Endodermal cell (in vitro differentiated cells): ENCODE measurements at regions not wholly inside any gene's neighbourhood (a gene's known extent, or its start where the extent isn't known, plus 50 kb on each side); places are given as distances from the start of the nearest gene placed in this dataset.

Source experiments
- DNase-seq: peaks from one replicate; pipeline ENCODE4 v3.0.0-alpha.2; 2017
- H3K27ac ChIP-seq: 2 replicates; pipeline ENCODE4 v1.5.1; 2013; ENCODE audit warnings: mild to moderate bottlenecking, low read depth, low read length, moderate library complexity
- H3K27me3 ChIP-seq: 2 replicates; pipeline ENCODE4 v1.6.1; 2013; ENCODE audit warnings: mild to moderate bottlenecking, low read length, moderate library complexity; ENCODE audit not compliant: insufficient read depth, control insufficient read depth, poor library complexity, severe bottlenecking
- H3K36me3 ChIP-seq: 2 replicates; pipeline ENCODE4 v1.7.0; 2013; ENCODE audit warnings: mild to moderate bottlenecking, low read length, moderate library complexity; ENCODE audit not compliant: control insufficient read depth, insufficient read depth
- H3K4me1 ChIP-seq: one replicate; pipeline ENCODE4 v1.7.0; 2013; ENCODE audit warnings: low read length; ENCODE audit not compliant: control insufficient read depth, insufficient read depth
- H3K4me3 ChIP-seq: 2 replicates; pipeline ENCODE4 v1.5.1; 2013; ENCODE audit warnings: mild to moderate bottlenecking, low read length, moderate library complexity
- H3K9ac ChIP-seq: 2 replicates; pipeline ENCODE4 v1.6.1; 2013; ENCODE audit warnings: mild to moderate bottlenecking, low read length, moderate library complexity; ENCODE audit not compliant: poor library complexity, severe bottlenecking; ENCODE audit errors: extremely low read depth
- H3K9me3 ChIP-seq: 2 replicates; pipeline ENCODE4 v1.6.1; 2013; ENCODE audit warnings: mild to moderate bottlenecking, low read length, moderate library complexity; ENCODE audit not compliant: control insufficient read depth
- H3K27ac Mint-ChIP-seq: 2 replicates; pipeline ENCODE4 v1.8.0; 2020; ENCODE audit warnings: mixed read lengths
- H3K27me3 Mint-ChIP-seq: 2 replicates; pipeline ENCODE4 v1.8.0; 2021; ENCODE audit warnings: mild to moderate bottlenecking, mixed read lengths; ENCODE audit not compliant: insufficient read depth
- H3K36me3 Mint-ChIP-seq: 2 replicates; pipeline ENCODE4 v1.8.0; 2020; ENCODE audit warnings: low read depth, mixed read lengths
- H3K4me1 Mint-ChIP-seq: 2 replicates; pipeline ENCODE4 v1.8.0; 2020; ENCODE audit warnings: mixed read lengths
- H3K4me3 Mint-ChIP-seq: 2 replicates; pipeline ENCODE4 v1.8.0; 2020; ENCODE audit warnings: mild to moderate bottlenecking, moderate library complexity, mixed read lengths
- H3K9me3 Mint-ChIP-seq: 2 replicates; pipeline ENCODE4 v1.8.0; 2020; ENCODE audit warnings: mild to moderate bottlenecking, mixed read lengths
- CTCF ChIP-seq: fragments of 200-600 bp; sonication (generic); conservative IDR thresholded peaks from 2 replicates; pipeline ENCODE4 v1.5.0; 2021; ENCODE audit warnings: antibody characterized with exemption, mild to moderate bottlenecking
- WGBS, 2 experiments: methylation state at CpG; one replicate each; pipeline versions ENCODE4 v1.1.5 to v1.1.7; 2013; ENCODE audit warnings: missing lambda C conversion rate in 2 of 2, mixed read lengths in 1 of 2; ENCODE audit not compliant: insufficient coverage in 1 of 2, insufficient read length in 1 of 2; 5-methylcytosine and 5-hydroxymethylcytosine counted together

GRCh38 chr1:227379555-227379892 lies 61.2 kb upstream of the CDC42BPA start:
- Histone ChIP-seq H3K4me3 (no peak overlapping the region), H3K36me3 (no peaks in the 10 kb centered on the region), H3K9ac (no peak overlapping the region), H3K27ac (no peak overlapping the region), H3K4me1 (no peaks in the 10 kb centered on the region), H3K9me3 (no peaks in the 10 kb centered on the region), H3K27me3 (no peaks in the 10 kb centered on the region)
- no peak overlapping the region for H3K27ac Mint-ChIP-seq
- H3K4me3 Mint-ChIP-seq, result no peak overlapping the region
- no peaks in the 10 kb centered on the region for H3K27me3 Mint-ChIP-seq
- 92% methylated on average over 6 of the region's 6 CpGs; no CpG with 5 or more reads in 1 of the 2 experiments for WGBS, 2 experiments
- no peak for DNase-seq
- peaks cover 5% of the 10 kb centered on the region for H3K9me3 Mint-ChIP-seq
- no peak for TF ChIP-seq CTCF
- H3K36me3 Mint-ChIP-seq, result no peaks in the 10 kb centered on the region
- H3K4me1 Mint-ChIP-seq, result peaks cover 23% of the 10 kb centered on the region

- H3K27ac ChIP-seq, result no peak overlapping the region
- no peaks in the 10 kb centered on the region for H3K9me3 ChIP-seq
- no peak overlapping the region for H3K27ac Mint-ChIP-seq
- no peak for DNase-seq
- no peak overlapping the region for H3K4me3 ChIP-seq
- no peak overlapping the region for H3K4me3 Mint-ChIP-seq
- 92 to 100% methylated on average over 2 to 4 of the region's 4 CpGs for WGBS, 2 experiments
- H3K9ac ChIP-seq, result no peak overlapping the region
- no peaks in the 10 kb centered on the region for H3K36me3 Mint-ChIP-seq
- no peaks in the 10 kb centered on the region for H3K27me3 ChIP-seq
- H3K27me3 Mint-ChIP-seq, result no peaks in the 10 kb centered on the region
- H3K9me3 Mint-ChIP-seq, result peaks cover 5% of the 10 kb centered on the region
- no peaks in the 10 kb centered on the region for H3K36me3 ChIP-seq
- H3K4me1 ChIP-seq, result no peaks in the 10 kb centered on the region
- H3K4me1 Mint-ChIP-seq, result peaks cover 23% of the 10 kb centered on the region
- TF ChIP-seq CTCF, result no peak
Measured at GRCh38 chr1:227378871-227379554, 60.7 kb upstream of the CDC42BPA start.

- 77 to 85% methylated on average over 2 of the region's 2 CpGs for WGBS, 2 experiments
- H3K36me3 ChIP-seq, result no peaks in the 10 kb centered on the region
- no peak overlapping the region for H3K27ac Mint-ChIP-seq
- H3K9me3 ChIP-seq, result no peaks in the 10 kb centered on the region
- H3K9ac ChIP-seq, result no peak overlapping the region
- H3K27ac ChIP-seq, result no peak overlapping the region
- H3K36me3 Mint-ChIP-seq, result no peaks in the 10 kb centered on the region
- H3K4me3 ChIP-seq, result no peak overlapping the region
- H3K4me1 ChIP-seq, result no peaks in the 10 kb centered on the region
- H3K4me1 Mint-ChIP-seq, result peaks cover 23% of the 10 kb centered on the region
- no peak overlapping the region for H3K4me3 Mint-ChIP-seq
- no peak for TF ChIP-seq CTCF
- peaks cover 2% of the 10 kb centered on the region for H3K9me3 Mint-ChIP-seq
- no peak for DNase-seq
- H3K27me3 Mint-ChIP-seq, result no peaks in the 10 kb centered on the region
- no peaks in the 10 kb centered on the region for H3K27me3 ChIP-seq
Measured at GRCh38 chr1:227378181-227378580, 59.9 kb upstream of the CDC42BPA start.
